Central memory CD8-positive, alpha-beta T cell (primary cell): ENCODE measurements at regions not wholly inside any gene's neighbourhood (a gene's known extent, or its start where the extent isn't known, plus 50 kb on each side); places are given as distances from the start of the nearest gene placed in this dataset.

Source experiments
- ATAC-seq: fragments of 150-1000 bp; cut with Tn5 transposase; replicated peaks from 2 replicates; pipeline ENCODE4 v1.10.0; 2022; ENCODE audit warnings: mild to moderate bottlenecking, moderate FRiP score, moderate number of reproducible peaks; ENCODE audit not compliant: poor library complexity, severe bottlenecking; ENCODE audit errors: extremely low read depth
- DNase-seq, 2 donors: peaks; one replicate each; pipeline ENCODE4 v3.0.0; 2021; ENCODE audit warnings: low spot score in 2 of 2
- H3K27ac Mint-ChIP-seq: one replicate; pipeline ENCODE4 v1.8.0; 2022; ENCODE audit warnings: low read depth, mild to moderate bottlenecking, moderate library complexity, mixed read lengths
- H3K27me3 Mint-ChIP-seq: one replicate; pipeline ENCODE4 v1.8.0; 2022; ENCODE audit warnings: mixed read lengths
- H3K36me3 Mint-ChIP-seq: one replicate; pipeline ENCODE4 v1.8.0; 2022; ENCODE audit warnings: mild to moderate bottlenecking, moderate library complexity, mixed read lengths; ENCODE audit not compliant: insufficient read depth
- H3K4me1 Mint-ChIP-seq: one replicate; pipeline ENCODE4 v1.8.0; 2022; ENCODE audit warnings: mixed read lengths
- H3K4me3 Mint-ChIP-seq: one replicate; pipeline ENCODE4 v1.8.0; 2022; ENCODE audit warnings: mild to moderate bottlenecking, moderate library complexity, mixed read lengths
- H3K9me3 Mint-ChIP-seq: one replicate; pipeline ENCODE4 v1.8.0; 2022; ENCODE audit warnings: mixed read lengths

- H3K36me3 Mint-ChIP-seq, result peaks cover 3% of the 10 kb centered on the region
- no peak for ATAC-seq
- no peaks in the 10 kb centered on the region for H3K9me3 Mint-ChIP-seq
- H3K27me3 Mint-ChIP-seq, result no peaks in the 10 kb centered on the region
- DNase-seq, result no peak
- peaks cover 18% of the 10 kb centered on the region for H3K4me1 Mint-ChIP-seq
- no peak overlapping the region for H3K4me3 Mint-ChIP-seq
- H3K27ac Mint-ChIP-seq, result no peak overlapping the region
Observed at GRCh38 chr13:99864627-99864990, 107.0 kb downstream of the ZIC5 start.

- peaks cover 4% of the 10 kb centered on the region for H3K36me3 Mint-ChIP-seq
- H3K4me1 Mint-ChIP-seq, result peaks cover 24% of the 10 kb centered on the region
- H3K4me3 Mint-ChIP-seq, result no peak overlapping the region
- H3K27ac Mint-ChIP-seq, result no peak overlapping the region
- ATAC-seq, result no peak
- H3K9me3 Mint-ChIP-seq, result no peaks in the 10 kb centered on the region
- DNase-seq, result no peak
- H3K27me3 Mint-ChIP-seq, result no peaks in the 10 kb centered on the region
Observed at GRCh38 chr13:99863789-99864626, 107.6 kb downstream of the ZIC5 start.

GRCh38 chr13:99862244-99862643, 109.3 kb downstream of the ZIC5 start:
- DNase-seq (no peak), ATAC-seq (no peak)
- no peak overlapping the region for H3K4me3 Mint-ChIP-seq
- no peaks in the 10 kb centered on the region for H3K9me3 Mint-ChIP-seq
- no peaks in the 10 kb centered on the region for H3K27me3 Mint-ChIP-seq
- H3K27ac Mint-ChIP-seq, result no peak overlapping the region
- H3K4me1 Mint-ChIP-seq, result peaks cover 28% of the 10 kb centered on the region
- H3K36me3 Mint-ChIP-seq, result peaks cover 5% of the 10 kb centered on the region

GRCh38 chr13:99861771-99862170, 109.8 kb downstream of the ZIC5 start:
- DNase-seq (no peak), ATAC-seq (no peak)
- Mint-ChIP-seq H3K4me3 (no peak overlapping the region), H3K27me3 (no peaks in the 10 kb centered on the region), H3K4me1 (peaks cover 28% of the 10 kb centered on the region), H3K27ac (no peak overlapping the region), H3K9me3 (no peaks in the 10 kb centered on the region), H3K36me3 (peaks cover 4% of the 10 kb centered on the region)

GRCh38 chr13:99860745-99861144, 110.8 kb downstream of the ZIC5 start:
- Mint-ChIP-seq H3K4me1 (peaks cover 28% of the 10 kb centered on the region), H3K9me3 (no peaks in the 10 kb centered on the region), H3K4me3 (no peak overlapping the region), H3K27ac (no peak overlapping the region), H3K27me3 (no peaks in the 10 kb centered on the region), H3K36me3 (peaks cover 4% of the 10 kb centered on the region)
- ATAC-seq, result no peak
- no peak for DNase-seq

GRCh38 chr13:99859178-99860177, 112.1 kb downstream of the ZIC5 start:
- H3K27ac Mint-ChIP-seq, result peak overlapping the region; percentile 66
- peak in 1 of 2 donors; percentile 45 for DNase-seq
- peak; percentile 85 for ATAC-seq
- H3K4me1 Mint-ChIP-seq, result peaks cover 28% of the 10 kb centered on the region
- peak overlapping the region; percentile 54 for H3K4me3 Mint-ChIP-seq
- no peaks in the 10 kb centered on the region for H3K27me3 Mint-ChIP-seq
- peaks cover 4% of the 10 kb centered on the region for H3K36me3 Mint-ChIP-seq
- no peaks in the 10 kb centered on the region for H3K9me3 Mint-ChIP-seq

- H3K27ac Mint-ChIP-seq, result no peak overlapping the region
Observed at GRCh38 chr13:99857738-99858137, 113.8 kb downstream of the ZIC5 start.

GRCh38 chr13:99855526-99856420, 115.8 kb downstream of the ZIC5 start:
- Mint-ChIP-seq H3K9me3 (no peaks in the 10 kb centered on the region), H3K4me1 (peaks cover 20% of the 10 kb centered on the region), H3K4me3 (no peak overlapping the region), H3K27me3 (no peaks in the 10 kb centered on the region), H3K27ac (no peak overlapping the region), H3K36me3 (peaks cover 4% of the 10 kb centered on the region)
- ATAC-seq (no peak), DNase-seq (no peak)

More at GRCh38 chr13:99857738-99858137, 113.8 kb downstream of the ZIC5 start:
- no peaks in the 10 kb centered on the region for H3K9me3 Mint-ChIP-seq
- DNase-seq (no peak), ATAC-seq (no peak)
- peaks cover 4% of the 10 kb centered on the region for H3K36me3 Mint-ChIP-seq
- H3K4me3 Mint-ChIP-seq, result no peak overlapping the region
- no peaks in the 10 kb centered on the region for H3K27me3 Mint-ChIP-seq
- H3K4me1 Mint-ChIP-seq, result peaks cover 28% of the 10 kb centered on the region

- H3K27me3 Mint-ChIP-seq, result no peaks in the 10 kb centered on the region
- H3K4me3 Mint-ChIP-seq, result no peak overlapping the region
- peaks cover 8% of the 10 kb centered on the region for H3K4me1 Mint-ChIP-seq
- no peak for DNase-seq
- H3K36me3 Mint-ChIP-seq, result peaks cover 2% of the 10 kb centered on the region
- no peak overlapping the region for H3K27ac Mint-ChIP-seq
- no peak for ATAC-seq
- no peaks in the 10 kb centered on the region for H3K9me3 Mint-ChIP-seq
Observed at GRCh38 chr13:99854366-99854765, 117.2 kb downstream of the ZIC5 start.

GRCh38 chr13:99847318-99847750, 124.2 kb downstream of the ZIC5 start:
- ATAC-seq (no peak), DNase-seq (no peak)
- Mint-ChIP-seq H3K4me3 (no peak overlapping the region), H3K27me3 (no peaks in the 10 kb centered on the region), H3K36me3 (peaks cover 1% of the 10 kb centered on the region), H3K9me3 (no peaks in the 10 kb centered on the region), H3K27ac (no peak overlapping the region), H3K4me1 (no peaks in the 10 kb centered on the region)

- H3K4me3 Mint-ChIP-seq, result no peak overlapping the region
- no peaks in the 10 kb centered on the region for H3K4me1 Mint-ChIP-seq
- peaks cover 1% of the 10 kb centered on the region for H3K36me3 Mint-ChIP-seq
- H3K9me3 Mint-ChIP-seq, result no peaks in the 10 kb centered on the region
- DNase-seq, result no peak
- H3K27ac Mint-ChIP-seq, result no peak overlapping the region
- H3K27me3 Mint-ChIP-seq, result no peaks in the 10 kb centered on the region
- ATAC-seq, result no peak
Observed at GRCh38 chr13:99845161-99845874, 126.2 kb downstream of the ZIC5 start.
